ENCODE measurements at regions not wholly inside any gene's neighbourhood (a gene's known extent, or its start where the extent isn't known, plus 50 kb on each side); places are given as distances from the start of the nearest gene placed in this dataset.
"Not testable (repeated sequence)": the region's sequence is repeated elsewhere in the genome, so short reads cannot be mapped to it uniquely, and the experiment has no call there.

- DNase-seq: no peak
Observed at GRCh38 chr22:25281675-25282345, 62.4 kb downstream of the CRYBB2 start.

- no peak for DNase-seq
Observed at GRCh38 chr22:25282346-25282670, 62.9 kb downstream of the CRYBB2 start.

- no peak for DNase-seq
Observed at GRCh38 chr22:25282671-25283561, 63.5 kb downstream of the CRYBB2 start.

GRCh38 chr22:25288481-25288880 lies 69.0 kb downstream of the CRYBB2 start:
- DNase-seq: not testable (repeated sequence)

- not testable (repeated sequence) for DNase-seq
Observed at GRCh38 chr22:25301912-25302311, 82.5 kb downstream of the CRYBB2 start.

- not testable (repeated sequence) for DNase-seq
Observed at GRCh38 chr22:25309586-25309985, 90.1 kb downstream of the CRYBB2 start.

GRCh38 chr22:25311924-25312323 lies 92.5 kb downstream of the CRYBB2 start:
- not testable (repeated sequence) for DNase-seq

GRCh38 chr22:25318081-25318823 lies 98.8 kb downstream of the CRYBB2 start:
- no peak for DNase-seq

- DNase-seq: no peak
Observed at GRCh38 chr22:25327018-25327755, 107.7 kb downstream of the CRYBB2 start.

- no peak for DNase-seq
Observed at GRCh38 chr22:25331050-25331449, 111.6 kb downstream of the CRYBB2 start.

- DNase-seq: not testable (repeated sequence)
Observed at GRCh38 chr22:25331911-25332310, 112.5 kb downstream of the CRYBB2 start.

- no peak for DNase-seq
Observed at GRCh38 chr22:25332386-25332785, 112.9 kb downstream of the CRYBB2 start.

GRCh38 chr22:25334162-25334490 lies 114.7 kb downstream of the CRYBB2 start:
- no peak for DNase-seq

- DNase-seq: not testable (repeated sequence)
Observed at GRCh38 chr22:25334631-25335030, 115.2 kb downstream of the CRYBB2 start.

- not testable (repeated sequence) for DNase-seq
Observed at GRCh38 chr22:25335276-25335675, 115.8 kb downstream of the CRYBB2 start.

GRCh38 chr22:25340536-25340935 lies 121.1 kb downstream of the CRYBB2 start:
- not testable (repeated sequence) for DNase-seq

GRCh38 chr22:25344366-25344765 lies 124.9 kb downstream of the CRYBB2 start:
- not testable (repeated sequence) for DNase-seq

- DNase-seq: no peak
Observed at GRCh38 chr22:25346859-25347751, 127.7 kb downstream of the CRYBB2 start.

- DNase-seq: no peak
Observed at GRCh38 chr22:25347752-25348102, 128.3 kb downstream of the CRYBB2 start.

GRCh38 chr22:25348391-25348790 lies 129.0 kb downstream of the CRYBB2 start:
- DNase-seq: no peak

GRCh38 chr22:25348996-25349395 lies 129.6 kb downstream of the CRYBB2 start:
- not testable (repeated sequence) for DNase-seq

GRCh38 chr22:25350551-25350971 lies 131.1 kb downstream of the CRYBB2 start:
- DNase-seq: no peak
